ENCODE measurements at regions not wholly inside any gene's neighbourhood (a gene's known extent, or its start where the extent isn't known, plus 50 kb on each side); places are given as distances from the start of the nearest gene placed in this dataset.

GRCh38 chr6:137690721-137691120, 176.3 kb upstream of the TNFAIP3 start:
- TF ChIP-seq CTCF (IDR thresholded peaks at IDR 0.05): no peak
- TF ChIP-seq POLR2A (IDR thresholded peaks at IDR 0.05): no peak

All from right lobe of liver (tissue), 4 donors.